ENCODE measurements at regions not wholly inside any gene's neighbourhood (a gene's known extent, or its start where the extent isn't known, plus 50 kb on each side); places are given as distances from the start of the nearest gene placed in this dataset.

- H3K36me3 ChIP-seq (replicated peaks in 1 of 2; ENCODE audit: control insufficient read depth in 1 of 2, insufficient read depth in 2 of 2, low read length in 2 of 2): no peaks in the 10 kb centered on the region
- in situ Hi-C loops (cut with HindIII; ENCODE audit: extremely low pct_ligation_motif_present, low pct_unique_long_range_greater_than_20kb): no loop called here
- intact Hi-C loops (cut with micrococcal nuclease; ENCODE audit: unreplicated experiment): no loop called here
- H3K4me3 ChIP-seq (replicated peaks in 1 of 3; ENCODE audit: insufficient read depth in 1 of 3, low read depth in 2 of 3, low read length in 3 of 3): no peak overlapping the region
- no peak for FAIRE-seq
- no peaks in the 10 kb centered on the region for H4K20me1 ChIP-seq (ENCODE audit: insufficient read depth, low read length)
- no peak for TF ChIP-seq NFRKB (IDR thresholded peaks at IDR 0.05)
- no peak for TF ChIP-seq MTA1 (CRISPR knock-in tag; IDR thresholded peaks at IDR 0.05; ENCODE audit: borderline replicate concordance)
- no peak for TF ChIP-seq ZNF607 (CRISPR knock-in tag; IDR thresholded peaks at IDR 0.05; ENCODE audit: borderline replicate concordance)
- no peak for TF ChIP-seq PHF5A (CRISPR knock-in tag; IDR thresholded peaks at IDR 0.05; ENCODE audit: low read depth, unreplicated experiment)
- no peak for TF ChIP-seq GATA4 (IDR thresholded peaks at IDR 0.05; ENCODE audit: borderline replicate concordance, low read depth)
- no peak for TF ChIP-seq LBX2 (CRISPR knock-in tag; IDR thresholded peaks at IDR 0.05; ENCODE audit: borderline replicate concordance)
- no peak for TF ChIP-seq MTF2 (CRISPR knock-in tag; IDR thresholded peaks at IDR 0.05; ENCODE audit: borderline replicate concordance)
- no peak for TF ChIP-seq FOXJ3 (CRISPR knock-in tag; IDR thresholded peaks at IDR 0.05; ENCODE audit: borderline replicate concordance)
- no peak for TF ChIP-seq ZNF558 (CRISPR knock-in tag; IDR thresholded peaks at IDR 0.05; ENCODE audit: borderline replicate concordance)
- TF ChIP-seq ATM (IDR thresholded peaks at IDR 0.05; ENCODE audit: borderline replicate concordance): no peak
- TF ChIP-seq HNF1B (CRISPR knock-in tag; IDR thresholded peaks at IDR 0.05): no peak
- TF ChIP-seq ZNF652 (CRISPR knock-in tag; IDR thresholded peaks at IDR 0.05; ENCODE audit: borderline replicate concordance, low read depth): no peak
- no peak for TF ChIP-seq RAD51 (IDR thresholded peaks at IDR 0.05; ENCODE audit: borderline replicate concordance)
- TF ChIP-seq ZNF264 (CRISPR knock-in tag; IDR thresholded peaks at IDR 0.05): no peak
- TF ChIP-seq GABPA (IDR thresholded peaks at IDR 0.05; ENCODE audit: low read depth, low read length): no peak
- TF ChIP-seq GABPA (CRISPR knock-in tag; IDR thresholded peaks at IDR 0.05; ENCODE audit: low read depth): no peak
- TF ChIP-seq ZHX2 (IDR thresholded peaks at IDR 0.05; ENCODE audit: low read depth): no peak
- no peak for TF ChIP-seq ZHX2 (CRISPR knock-in tag; IDR thresholded peaks at IDR 0.05; ENCODE audit: borderline replicate concordance)
- no peaks in the 10 kb centered on the region for H3K27me3 ChIP-seq (ENCODE audit: control insufficient read depth in 1 of 2, insufficient read depth in 2 of 2, low read length in 2 of 2)
- no peaks in the 10 kb centered on the region for H3K4me1 ChIP-seq (ENCODE audit: insufficient read depth, low read length)
- CTCF ChIA-PET (ENCODE audit: low intra/inter-chr PET ratio, low total read pairs): no interaction called here
- WGBS (ENCODE audit: low lambda C conversion rate): 30% methylated on average over 3 of the region's 3 CpGs
- no peak overlapping the region for H3K9ac ChIP-seq (ENCODE audit: insufficient read depth, low read depth, low read length)
- no peaks in the 10 kb centered on the region for H3K79me2 ChIP-seq (ENCODE audit: insufficient read depth, low read length)
- no peak overlapping the region for H3K4me2 ChIP-seq (ENCODE audit: low read depth, low read length)
- POLR2A ChIA-PET: no interaction called here
- no peak overlapping the region for H2AFZ ChIP-seq (ENCODE audit: low read length)
- DNase-seq (ENCODE audit: low spot score): no peak
- no peak for ATAC-seq
- no TSS peak for BruUV-seq (replicated peaks)
- H3K27ac ChIP-seq (ENCODE audit: extremely low read length, insufficient read depth, low read length): no peak overlapping the region
- H3K9me3 ChIP-seq (ENCODE audit: low read length): no peaks in the 10 kb centered on the region
These were observed 603.1 kb downstream of the HACE1 start for GRCh38 chr6:104256646-104257045.

All from HepG2 (cell line).